ENCODE measurements at regions not wholly inside any gene's neighbourhood (a gene's known extent, or its start where the extent isn't known, plus 50 kb on each side); places are given as distances from the start of the nearest gene placed in this dataset.

- H3K9me3 Mint-ChIP-seq: no peaks in the 10 kb centered on the region
- no peaks in the 10 kb centered on the region for H3K36me3 Mint-ChIP-seq (ENCODE audit: low read depth)
- H3K4me1 Mint-ChIP-seq (ENCODE audit: low read depth): no peaks in the 10 kb centered on the region
- H3K27me3 Mint-ChIP-seq (ENCODE audit: insufficient read depth): peaks cover 22% of the 10 kb centered on the region
- H3K27ac Mint-ChIP-seq: no peak overlapping the region
- TF ChIP-seq CTCF (IDR thresholded peaks at IDR 0.05): no peak
- DNase-seq: no peak
- H3K4me3 Mint-ChIP-seq: no peak overlapping the region
Observed at GRCh38 chr7:1344421-1344820, 111.7 kb downstream of the UNCX start.

GRCh38 chr7:1344981-1345701, 112.5 kb downstream of the UNCX start:
- no peaks in the 10 kb centered on the region for H3K9me3 Mint-ChIP-seq
- H3K27ac Mint-ChIP-seq: no peak overlapping the region
- DNase-seq: no peak
- H3K27me3 Mint-ChIP-seq (ENCODE audit: insufficient read depth): peaks cover 22% of the 10 kb centered on the region
- H3K4me1 Mint-ChIP-seq (ENCODE audit: low read depth): no peaks in the 10 kb centered on the region
- H3K36me3 Mint-ChIP-seq (ENCODE audit: low read depth): no peaks in the 10 kb centered on the region
- no peak overlapping the region for H3K4me3 Mint-ChIP-seq
- no peak for TF ChIP-seq CTCF (IDR thresholded peaks at IDR 0.05)

- no peaks in the 10 kb centered on the region for H3K36me3 Mint-ChIP-seq (ENCODE audit: low read depth)
- TF ChIP-seq CTCF (IDR thresholded peaks at IDR 0.05): no peak
- H3K27me3 Mint-ChIP-seq (ENCODE audit: insufficient read depth): peaks cover 27% of the 10 kb centered on the region
- H3K27ac Mint-ChIP-seq: no peak overlapping the region
- no peaks in the 10 kb centered on the region for H3K4me1 Mint-ChIP-seq (ENCODE audit: low read depth)
- no peak for DNase-seq
- no peak overlapping the region for H3K4me3 Mint-ChIP-seq
- H3K9me3 Mint-ChIP-seq: no peaks in the 10 kb centered on the region
Observed at GRCh38 chr7:1345796-1346755, 113.2 kb downstream of the MICALL2 start.

- TF ChIP-seq CTCF (IDR thresholded peaks at IDR 0.05): no peak
- H3K36me3 Mint-ChIP-seq (ENCODE audit: low read depth): no peaks in the 10 kb centered on the region
- H3K9me3 Mint-ChIP-seq: no peaks in the 10 kb centered on the region
- peaks cover 34% of the 10 kb centered on the region for H3K27me3 Mint-ChIP-seq (ENCODE audit: insufficient read depth)
- DNase-seq: no peak
- no peak overlapping the region for H3K4me3 Mint-ChIP-seq
- H3K4me1 Mint-ChIP-seq (ENCODE audit: low read depth): no peaks in the 10 kb centered on the region
- no peak overlapping the region for H3K27ac Mint-ChIP-seq
Observed at GRCh38 chr7:1346851-1347250, 112.4 kb downstream of the MICALL2 start.

GRCh38 chr7:1348096-1348822, 111.0 kb downstream of the MICALL2 start:
- no peak for TF ChIP-seq CTCF (IDR thresholded peaks at IDR 0.05)
- Mint-ChIP-seq H3K36me3 (ENCODE audit: low read depth) (no peaks in the 10 kb centered on the region), H3K4me3 (no peak overlapping the region), H3K9me3 (no peaks in the 10 kb centered on the region), H3K4me1 (ENCODE audit: low read depth) (no peaks in the 10 kb centered on the region), H3K27ac (no peak overlapping the region), H3K27me3 (ENCODE audit: insufficient read depth) (peaks cover 29% of the 10 kb centered on the region)
- no peak for DNase-seq
